WI38 (cell line): ENCODE measurements at regions not wholly inside any gene's neighbourhood (a gene's known extent, or its start where the extent isn't known, plus 50 kb on each side); places are given as distances from the start of the nearest gene placed in this dataset.

Experiments
- H3K4me3 ChIP-seq: 2 replicates; pipeline ENCODE4 v1.5.1; 2011; ENCODE audit warnings: low read depth, mild to moderate bottlenecking, control low read depth, low read length
- CTCF ChIP-seq: IDR thresholded peaks from 2 replicates; pipeline ENCODE4 v1.5.1; 2012; ENCODE audit warnings: low read depth, mild to moderate bottlenecking, control low read depth, low read length

GRCh38 chr5:38039091-38039490 lies 199.2 kb upstream of the GDNF start:
- TF ChIP-seq CTCF = no peak
- H3K4me3 ChIP-seq = no peak overlapping the region

- H3K4me3 ChIP-seq = no peak overlapping the region
- TF ChIP-seq CTCF = no peak
These were observed 196.9 kb upstream of the GDNF start for GRCh38 chr5:38036765-38037164.

- TF ChIP-seq CTCF = no peak
- H3K4me3 ChIP-seq = no peak overlapping the region
These were observed 192.3 kb upstream of the GDNF start for GRCh38 chr5:38032149-38032548.

- no peak overlapping the region for H3K4me3 ChIP-seq
- no peak for TF ChIP-seq CTCF
These were observed 191.5 kb upstream of the GDNF start for GRCh38 chr5:38031304-38031703.

- no peak for TF ChIP-seq CTCF
- H3K4me3 ChIP-seq = no peak overlapping the region
These were observed 189.7 kb upstream of the GDNF start for GRCh38 chr5:38029397-38030065.

- TF ChIP-seq CTCF = no peak
- H3K4me3 ChIP-seq = no peak overlapping the region
These were observed 184.0 kb upstream of the GDNF start for GRCh38 chr5:38023799-38024198.

GRCh38 chr5:38023371-38023770 lies 183.5 kb upstream of the GDNF start:
- no peak for TF ChIP-seq CTCF
- no peak overlapping the region for H3K4me3 ChIP-seq
